GM19395 (cell line): ENCODE measurements at regions not wholly inside any gene's neighbourhood (a gene's known extent, or its start where the extent isn't known, plus 50 kb on each side); places are given as distances from the start of the nearest gene placed in this dataset.

Experiments used
- ATAC-seq: cut with Tn5 transposase; IDR thresholded peaks from one replicate; pipeline ENCODE4 v1.9.1; 2021; ENCODE audit warnings: mild to moderate bottlenecking, moderate library complexity; ENCODE audit not compliant: unreplicated experiment

DNA sequence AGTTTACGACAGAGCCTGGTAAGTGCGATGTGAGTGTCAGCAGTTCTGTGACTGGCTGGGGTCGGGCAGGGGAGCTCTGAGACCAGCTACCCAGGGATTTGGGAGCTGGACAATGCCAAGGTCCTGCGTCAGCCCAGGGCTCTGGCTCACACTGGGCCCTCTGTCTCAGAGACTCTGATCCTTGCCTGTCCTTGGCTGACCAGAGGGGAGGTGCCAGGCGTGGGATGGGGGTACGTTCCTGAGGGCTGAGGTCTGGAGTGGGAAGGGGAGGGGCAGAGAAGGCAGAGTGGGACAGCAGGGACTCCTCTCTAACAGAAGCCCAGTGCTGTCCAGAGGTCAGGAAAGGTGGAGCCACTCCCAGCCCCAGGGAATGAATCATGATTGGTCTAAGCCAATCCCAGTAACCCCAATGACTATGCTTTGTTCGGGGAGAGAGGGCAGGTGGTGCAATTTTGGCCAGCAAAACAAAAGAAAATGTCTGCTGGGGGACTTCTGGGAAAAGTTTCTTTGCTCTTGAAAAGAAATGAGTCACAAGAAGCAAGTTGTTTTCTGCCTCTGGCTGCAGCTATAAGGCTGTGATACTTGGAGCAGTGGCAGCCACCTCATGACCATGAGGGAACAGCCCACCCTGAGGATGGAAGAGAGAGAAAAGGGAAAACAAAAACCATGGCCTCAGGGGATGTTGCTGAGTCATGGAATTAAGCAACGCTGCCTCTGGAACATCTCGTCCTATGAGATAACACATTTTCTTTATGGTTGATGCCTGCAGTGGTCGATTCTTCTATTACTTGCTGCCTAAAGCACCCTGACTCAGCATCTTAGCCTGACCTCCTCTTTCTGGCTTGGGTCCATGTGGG, 108.3 kb downstream of the CHST1 start:
- ATAC-seq = no peak

GRCh38 chr11:45554230-45554967, 111.0 kb downstream of the CHST1 start:
- no peak for ATAC-seq

DNA sequence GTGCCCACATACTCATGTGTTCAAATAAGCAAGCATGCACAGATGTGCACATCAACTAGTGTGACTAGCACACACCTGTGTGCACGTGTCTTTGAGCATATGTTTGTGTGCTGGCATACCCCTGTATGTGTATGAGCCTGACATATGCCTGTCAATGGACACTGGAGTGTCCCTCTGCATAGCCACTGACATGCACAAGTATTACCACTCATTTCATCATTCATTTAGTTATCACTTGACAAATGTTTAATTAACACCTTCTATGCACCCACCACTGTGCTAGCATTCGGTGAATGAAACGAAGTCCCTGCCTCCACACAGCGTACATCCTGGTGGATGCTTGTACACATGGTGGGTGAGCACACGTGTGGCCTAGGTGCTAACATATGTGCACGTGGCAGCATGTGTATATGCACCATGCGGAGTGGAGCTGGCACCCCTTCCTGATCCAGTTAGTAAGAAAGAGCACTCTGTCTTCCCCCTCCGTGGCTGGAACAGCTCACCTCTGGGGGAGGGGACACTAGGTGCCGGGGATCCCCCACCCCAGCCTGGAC, 112.0 kb downstream of the CHST1 start:
- ATAC-seq = no peak

DNA sequence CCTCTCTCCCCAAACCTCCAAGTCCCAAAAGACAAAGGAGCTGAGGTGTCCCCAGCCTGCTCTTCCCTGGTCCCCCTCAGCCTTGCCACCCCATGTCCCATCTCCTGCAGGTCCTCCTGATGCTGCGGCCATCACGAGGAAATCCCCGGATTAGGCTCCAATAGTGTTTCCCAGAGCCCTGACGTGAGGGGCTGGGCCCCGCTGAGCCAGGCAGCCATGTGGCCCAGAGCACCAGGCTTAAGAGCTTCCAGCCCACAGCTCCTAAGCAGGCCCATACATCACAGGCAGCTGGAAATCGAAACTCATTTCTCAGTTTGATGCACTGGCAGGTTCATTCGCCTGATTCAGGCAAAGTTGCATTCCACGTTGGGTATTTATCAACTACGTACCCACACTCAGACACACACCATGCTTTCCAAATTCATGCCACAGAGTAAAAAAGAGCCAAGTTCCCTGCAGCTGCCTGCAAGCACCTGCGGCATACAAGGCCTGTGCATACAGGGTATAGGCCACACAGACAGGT, 114.2 kb downstream of the CHST1 start:
- ATAC-seq = no peak

DNA sequence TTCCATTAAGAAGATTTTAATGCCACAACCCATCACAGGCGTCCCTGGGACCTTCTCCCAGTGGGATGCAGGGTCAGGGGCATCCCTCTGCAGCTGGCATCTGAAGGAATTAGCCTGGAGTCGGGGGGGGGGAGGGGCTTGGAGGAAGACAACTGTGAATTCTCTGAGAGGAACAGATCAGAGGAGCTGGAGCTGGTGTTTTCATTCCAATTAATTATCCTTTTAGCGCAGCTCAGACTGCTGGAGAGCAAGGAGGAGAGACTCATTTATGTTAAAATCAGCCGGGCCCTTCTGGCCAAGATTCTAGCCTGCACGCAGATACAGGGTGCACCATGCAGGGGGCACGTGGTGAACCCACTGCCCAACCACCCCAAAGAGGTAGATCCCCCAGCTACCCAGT, 116.2 kb downstream of the CHST1 start:
- ATAC-seq = no peak

GRCh38 chr11:45546366-45546765, 119.1 kb downstream of the CHST1 start:
- no peak for ATAC-seq

DNA sequence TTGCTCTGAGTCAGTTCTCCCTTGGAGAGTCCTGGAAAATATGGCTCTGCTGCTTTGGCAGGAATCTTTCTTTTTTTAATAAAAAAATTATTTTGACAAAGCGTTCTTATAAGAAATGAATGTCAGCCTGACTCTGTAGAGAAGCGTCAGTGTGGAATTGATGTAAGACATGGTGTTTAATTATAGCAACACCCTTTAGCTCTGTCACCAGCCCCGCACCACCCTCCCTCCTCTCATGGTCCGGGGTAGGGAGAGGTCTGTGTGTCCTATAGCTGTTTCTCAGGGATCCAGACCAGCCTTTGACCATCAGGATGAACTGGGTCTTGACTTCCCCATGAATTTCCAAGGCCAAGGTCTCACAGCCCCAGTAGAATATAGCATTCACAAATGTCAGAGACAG, 120.6 kb downstream of the CHST1 start:
- no peak for ATAC-seq

GRCh38 chr11:45543808-45544422, 121.5 kb downstream of the CHST1 start:
- no peak for ATAC-seq

DNA sequence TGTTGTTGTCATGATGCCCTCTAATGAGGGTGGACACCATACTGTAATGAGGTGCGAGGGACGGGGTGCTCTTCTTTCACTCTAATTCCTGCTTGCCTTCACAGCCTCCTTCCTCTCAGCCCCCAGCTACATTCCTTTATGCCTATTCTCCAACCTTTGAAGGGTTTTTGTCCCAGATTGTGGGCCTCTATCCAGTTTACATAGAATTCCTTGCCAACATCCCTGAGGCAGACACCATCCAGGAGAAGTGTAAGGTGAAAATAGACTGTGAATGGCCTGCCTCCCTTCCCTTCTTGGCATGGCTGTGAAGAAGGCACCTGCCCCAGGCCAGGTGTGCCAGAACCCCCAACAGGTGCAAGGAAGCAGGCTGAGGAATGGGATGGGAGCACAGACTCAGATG, 122.3 kb downstream of the CHST1 start:
- no peak for ATAC-seq

GRCh38 chr11:45541693-45542434, 123.6 kb downstream of the CHST1 start:
- ATAC-seq = no peak

GRCh38 chr11:45538939-45539338, 126.5 kb downstream of the CHST1 start:
- ATAC-seq = no peak

DNA sequence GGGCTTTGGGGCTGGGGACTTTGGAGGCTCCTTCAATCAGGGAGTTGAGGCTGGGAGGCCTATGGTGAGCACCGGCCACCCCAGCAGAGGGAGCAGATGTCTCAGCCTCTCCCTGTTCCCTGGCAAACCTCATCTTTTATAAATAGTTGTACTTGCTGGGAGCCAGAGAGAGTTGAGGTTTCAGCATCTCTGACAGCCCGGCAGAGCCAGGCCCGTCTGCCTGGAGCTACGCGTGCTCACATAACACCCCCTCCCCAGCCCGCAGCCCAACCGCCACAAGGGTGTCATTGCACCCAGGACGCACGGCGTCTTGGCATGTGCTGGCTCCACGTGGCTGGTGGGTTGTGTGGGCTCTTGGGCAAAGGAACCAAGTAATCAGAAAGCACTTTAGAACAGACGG, 127.1 kb downstream of the CHST1 start:
- no peak for ATAC-seq

DNA sequence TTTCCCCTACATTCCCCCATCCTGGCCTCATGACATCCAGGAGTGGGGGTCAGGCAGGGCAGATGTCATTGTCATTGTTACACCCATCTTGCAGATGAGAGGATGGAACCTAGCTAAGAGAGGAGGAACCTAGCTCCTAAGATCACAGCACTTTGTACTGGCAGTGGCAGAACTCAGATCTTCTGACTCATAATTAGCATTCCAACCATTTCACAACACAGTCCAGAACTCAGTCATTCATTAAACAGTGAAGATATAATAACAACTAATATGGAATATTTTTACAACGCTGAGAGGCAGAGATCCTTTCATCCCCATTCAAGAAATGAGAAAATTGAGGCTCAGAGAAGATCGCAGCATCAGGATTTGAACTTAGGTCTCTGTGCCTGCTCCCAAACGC, 127.8 kb downstream of the CHST1 start:
- no peak for ATAC-seq

DNA sequence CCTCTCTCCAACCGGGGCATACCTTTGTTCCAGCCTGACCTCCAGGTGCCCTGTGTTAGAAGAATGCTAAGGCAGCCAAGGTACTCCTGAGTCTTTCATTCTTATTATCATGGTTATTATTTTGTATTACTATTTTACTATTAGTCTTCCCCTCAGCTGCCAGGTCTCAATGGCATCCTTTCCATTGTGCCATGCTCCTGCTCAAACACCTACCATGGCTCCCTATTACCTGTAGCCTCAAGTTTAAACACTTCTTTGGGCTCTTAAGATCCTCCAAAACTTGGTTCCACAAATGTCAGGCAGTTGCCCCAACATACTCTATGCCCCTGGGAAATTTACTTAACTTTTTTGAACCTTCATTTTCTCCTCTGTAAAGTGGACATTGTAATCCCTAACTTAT, 130.4 kb downstream of the CHST1 start:
- no peak for ATAC-seq

- ATAC-seq = no peak
These were observed 131.3 kb downstream of the CHST1 start for GRCh38 chr11:45534132-45534531.

DNA sequence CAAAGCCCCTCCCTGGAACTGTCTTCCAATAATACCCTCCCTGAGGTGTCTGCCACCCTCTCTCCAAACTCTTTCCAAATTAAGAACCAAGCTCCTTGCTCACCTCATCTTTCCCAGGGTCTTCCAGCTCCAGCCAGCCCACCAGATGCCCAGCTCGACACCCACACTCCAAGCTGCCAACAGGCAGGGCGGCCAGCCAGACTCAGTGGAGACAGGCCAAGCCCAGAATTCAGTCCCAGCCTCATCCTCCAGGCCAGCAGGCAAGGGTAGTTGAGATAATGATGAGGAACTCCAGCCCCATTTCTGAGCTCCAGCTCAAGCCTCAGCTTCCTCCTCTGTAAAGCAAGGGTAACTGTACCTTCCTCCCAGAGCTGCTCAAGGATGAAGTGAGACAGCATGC, 132.9 kb downstream of the CHST1 start:
- no peak for ATAC-seq

GRCh38 chr11:45530776-45531175, 134.6 kb downstream of the CHST1 start:
- ATAC-seq = no peak

DNA sequence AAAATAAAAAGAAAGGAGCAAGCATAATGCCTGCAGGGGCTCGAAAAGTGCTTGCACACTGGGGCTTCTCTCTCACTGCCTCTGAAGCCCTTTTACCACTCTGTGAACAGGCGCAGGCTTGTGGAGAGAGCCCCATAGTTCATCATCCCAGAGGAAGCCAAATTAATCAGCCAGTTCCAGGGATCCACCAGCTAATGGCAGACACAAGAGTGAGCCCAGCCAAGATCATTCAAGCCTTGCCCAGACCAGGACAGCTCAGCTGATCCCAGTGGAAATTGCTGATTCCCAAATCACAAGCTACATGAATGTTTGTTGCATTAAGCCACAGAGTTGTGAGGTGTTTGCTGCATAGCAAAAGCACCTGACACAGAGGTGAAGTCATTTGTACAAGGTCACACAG, 135.3 kb downstream of the CHST1 start:
- no peak for ATAC-seq

DNA sequence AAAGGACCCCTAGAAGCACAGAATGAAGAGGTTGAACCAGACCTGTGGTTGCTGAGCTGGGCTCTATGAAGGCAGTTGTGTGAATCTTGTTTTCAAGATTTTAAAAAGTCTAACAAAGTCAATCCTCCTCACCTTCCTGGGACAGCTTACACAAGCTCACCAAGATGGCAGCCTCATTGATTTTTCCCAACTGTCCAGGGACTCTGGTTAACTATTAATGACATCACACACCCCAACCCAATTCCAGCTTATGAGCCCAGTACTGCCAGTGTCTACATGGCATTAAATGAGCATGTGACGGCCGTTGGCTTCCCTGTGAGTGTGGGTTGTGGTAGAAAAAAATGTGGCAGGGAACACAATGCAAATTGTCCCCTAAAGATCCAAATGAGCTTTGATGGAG, 137.0 kb downstream of the CHST1 start:
- no peak for ATAC-seq

DNA sequence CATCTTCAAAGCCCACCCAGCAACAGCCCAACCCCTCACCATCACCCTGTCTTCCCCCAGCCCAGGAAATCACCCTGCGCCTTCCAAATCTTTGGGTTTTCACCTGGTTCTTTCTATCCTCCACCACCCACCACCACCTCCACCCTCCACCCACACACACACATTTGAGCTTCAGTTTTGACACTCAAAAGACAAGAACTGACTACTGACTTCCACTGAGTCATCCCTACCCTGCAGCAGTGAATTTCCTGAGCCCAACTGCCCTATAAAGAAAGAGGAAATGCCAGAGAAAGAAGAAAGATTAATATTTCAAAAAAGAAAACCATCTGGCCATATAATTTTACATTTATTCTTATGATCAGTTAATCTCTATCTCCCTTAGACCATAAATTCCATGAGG, 137.5 kb downstream of the CHST1 start:
- ATAC-seq = no peak

DNA sequence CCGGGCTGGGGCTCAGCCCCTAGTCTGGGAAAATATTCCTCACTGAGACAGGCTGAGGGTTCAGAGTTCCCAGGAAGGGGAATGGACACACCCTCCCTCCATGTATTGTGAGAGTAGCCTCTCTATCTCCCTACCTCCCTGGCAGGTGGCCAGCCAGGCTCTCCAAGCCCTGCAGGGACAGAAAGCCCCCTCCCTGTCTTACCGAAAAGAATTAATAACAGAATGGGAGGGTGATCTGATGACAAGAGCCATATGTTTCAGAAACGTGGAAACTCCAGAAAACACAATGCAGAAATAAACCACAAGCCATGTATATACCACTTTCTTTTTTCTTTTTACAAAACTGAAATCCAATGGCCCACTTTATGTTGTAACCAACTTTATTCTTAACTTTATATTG, 140.0 kb downstream of the CHST1 start:
- ATAC-seq = no peak
